GM19043 (cell line): ENCODE measurements at regions not wholly inside any gene's neighbourhood (a gene's known extent, or its start where the extent isn't known, plus 50 kb on each side); places are given as distances from the start of the nearest gene placed in this dataset.
"Not testable (repeated sequence)": the region's sequence is repeated elsewhere in the genome, so short reads cannot be mapped to it uniquely, and the experiment has no call there.

Experiments used
- ATAC-seq: cut with Tn5 transposase; IDR thresholded peaks from one replicate; pipeline ENCODE4 v1.9.1; 2021; ENCODE audit warnings: low read depth; ENCODE audit not compliant: unreplicated experiment

DNA sequence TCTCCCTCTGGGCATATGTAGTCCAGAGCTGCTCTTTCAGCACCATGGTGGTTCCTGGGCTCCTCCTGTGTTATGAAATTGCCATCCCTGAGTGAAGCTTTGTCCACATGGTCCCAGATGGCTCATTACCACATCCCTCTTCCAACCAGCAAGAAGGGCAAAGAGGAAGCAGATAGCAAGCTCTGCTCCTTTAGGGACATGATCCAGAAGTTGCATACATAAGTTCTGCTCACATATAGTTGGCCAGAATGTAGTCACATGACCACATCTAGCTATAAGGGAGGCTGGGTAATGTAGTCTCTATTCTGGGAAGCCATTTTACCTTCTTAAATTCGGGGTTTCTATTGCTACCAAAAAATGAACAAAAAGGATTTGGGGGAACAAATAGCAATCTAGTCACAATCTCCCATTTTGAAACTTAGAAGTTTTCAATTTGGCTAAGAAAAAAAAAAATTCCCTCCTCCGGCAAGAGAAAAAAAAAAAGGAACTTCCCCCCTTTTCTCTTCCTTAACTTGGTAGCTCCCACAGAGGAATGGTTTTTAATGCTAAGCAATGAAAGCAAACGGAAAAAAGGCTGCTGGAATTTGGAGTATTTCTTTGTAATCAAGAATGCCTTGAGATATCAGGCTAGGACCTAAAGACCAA is 88.2 kb upstream of the USP9X start:
- ATAC-seq = no peak

DNA sequence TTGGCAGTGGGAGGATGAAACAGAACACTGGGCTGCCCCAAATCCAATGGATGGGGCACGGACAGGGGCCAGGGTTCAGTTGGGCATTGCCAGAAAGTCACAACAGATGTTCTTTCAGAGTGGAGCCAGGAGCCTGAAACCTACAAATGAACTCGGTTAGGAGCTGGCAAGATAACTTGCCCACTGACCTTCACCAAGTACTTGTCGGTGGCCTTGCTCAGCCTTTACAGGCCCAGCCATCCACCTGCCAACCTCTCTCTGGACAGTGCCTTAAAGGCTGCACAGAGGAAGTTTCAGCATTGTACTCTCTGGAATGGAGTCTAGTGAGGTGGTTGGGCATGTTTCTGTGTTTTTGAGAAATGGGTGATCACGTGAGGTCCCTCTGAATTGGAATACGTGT is 87.1 kb upstream of the USP9X start:
- no peak for ATAC-seq

DNA sequence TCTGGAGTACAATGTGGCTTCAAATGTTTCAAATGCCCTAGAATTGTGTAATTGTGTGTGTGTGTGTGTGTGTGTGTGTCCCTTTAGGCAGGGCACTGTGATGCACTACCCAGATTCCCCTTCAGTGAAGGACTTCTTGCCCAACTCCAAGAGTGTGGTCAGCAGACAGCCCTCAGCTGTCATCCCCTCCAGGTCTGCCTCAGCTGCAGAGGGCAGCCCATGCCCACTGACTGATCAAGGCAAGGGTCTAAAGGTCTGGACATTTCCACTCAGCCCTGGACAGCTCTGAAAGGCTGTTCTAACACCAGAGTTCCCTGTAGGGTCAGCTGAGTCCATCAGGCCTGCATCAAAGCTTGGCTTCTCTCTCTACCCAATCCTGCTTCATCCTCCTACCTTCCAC is 83.9 kb upstream of the USP9X start:
- ATAC-seq = no peak

DNA sequence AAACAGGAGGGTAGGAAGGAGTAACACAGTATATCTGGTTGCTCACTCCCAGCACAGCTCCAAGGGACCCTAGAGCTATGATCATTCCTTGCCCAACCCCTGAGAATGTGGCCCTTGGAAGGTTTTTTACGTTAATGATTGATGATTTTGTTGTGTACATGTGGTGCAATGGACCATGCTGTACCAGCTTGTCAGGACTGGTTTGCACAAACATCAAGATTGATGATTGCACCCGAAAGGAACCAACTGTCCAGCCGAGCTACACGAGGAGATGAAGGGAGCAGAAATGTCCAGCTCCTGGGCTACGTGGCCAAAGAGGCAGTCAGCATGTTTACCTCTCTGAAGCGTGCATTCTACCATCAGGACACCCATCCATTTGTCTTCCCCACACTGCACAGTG is 83.2 kb upstream of the USP9X start:
- no peak for ATAC-seq

DNA sequence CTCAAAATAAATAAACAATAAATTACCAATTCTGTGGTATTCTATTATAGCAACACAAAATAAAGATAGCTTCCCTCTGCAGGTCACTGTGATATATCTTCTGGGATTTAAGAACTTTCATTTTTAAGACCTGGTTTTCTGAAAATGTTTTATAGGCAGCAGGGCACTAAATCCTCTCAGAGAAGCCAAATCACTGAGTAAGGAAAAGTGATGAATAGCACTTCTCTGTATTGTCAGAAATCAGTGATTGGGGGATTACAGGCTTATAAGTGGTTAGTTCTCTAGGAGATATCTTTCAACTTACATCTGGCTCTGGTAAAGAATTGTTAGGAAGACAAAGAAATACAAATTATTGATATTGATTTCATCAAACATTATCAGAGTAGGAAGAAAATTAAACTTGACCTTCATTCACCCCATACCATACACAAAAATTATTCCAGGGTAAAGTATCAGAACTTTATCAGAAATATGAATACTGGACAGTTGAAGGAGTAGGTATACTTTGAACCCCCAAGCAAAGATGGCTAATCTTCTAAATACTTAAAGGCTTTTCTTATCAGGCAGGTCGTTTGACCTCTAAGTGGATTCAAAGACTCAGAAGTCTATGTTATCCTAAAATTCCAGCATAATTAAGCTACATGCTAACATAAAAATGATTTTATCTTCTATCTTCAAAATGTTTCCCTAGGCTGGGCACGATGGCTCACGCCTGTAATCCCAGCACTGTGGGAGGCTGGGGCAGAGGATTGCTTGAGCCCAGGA is 81.6 kb upstream of the USP9X start:
- no peak for ATAC-seq

DNA sequence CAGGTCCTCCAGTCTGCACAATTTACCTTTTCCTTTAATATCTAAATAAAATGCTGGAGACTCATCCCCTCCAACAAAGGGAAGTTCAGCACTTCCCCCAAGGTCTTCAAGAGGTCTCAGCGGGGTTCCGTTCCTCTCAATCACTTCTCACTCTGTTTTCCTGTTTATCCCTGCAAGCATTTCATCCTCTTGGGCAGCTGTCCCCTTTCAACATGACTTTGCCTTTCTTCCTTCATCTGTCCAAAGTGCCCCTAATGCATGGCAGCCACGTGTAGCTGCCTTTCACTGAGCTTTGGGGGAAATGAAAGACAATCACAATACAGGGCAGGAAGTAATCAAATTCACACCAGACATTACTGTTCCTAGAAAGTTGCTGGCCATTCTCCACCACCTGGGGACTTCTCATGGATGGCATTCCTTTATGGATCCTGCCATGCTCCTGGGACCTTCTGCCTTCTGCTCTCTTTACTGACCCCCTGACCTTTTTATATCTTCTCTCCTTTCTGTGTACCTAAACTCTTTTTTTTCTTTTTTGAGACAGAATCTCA is 79.7 kb upstream of the USP9X start:
- no peak for ATAC-seq

DNA sequence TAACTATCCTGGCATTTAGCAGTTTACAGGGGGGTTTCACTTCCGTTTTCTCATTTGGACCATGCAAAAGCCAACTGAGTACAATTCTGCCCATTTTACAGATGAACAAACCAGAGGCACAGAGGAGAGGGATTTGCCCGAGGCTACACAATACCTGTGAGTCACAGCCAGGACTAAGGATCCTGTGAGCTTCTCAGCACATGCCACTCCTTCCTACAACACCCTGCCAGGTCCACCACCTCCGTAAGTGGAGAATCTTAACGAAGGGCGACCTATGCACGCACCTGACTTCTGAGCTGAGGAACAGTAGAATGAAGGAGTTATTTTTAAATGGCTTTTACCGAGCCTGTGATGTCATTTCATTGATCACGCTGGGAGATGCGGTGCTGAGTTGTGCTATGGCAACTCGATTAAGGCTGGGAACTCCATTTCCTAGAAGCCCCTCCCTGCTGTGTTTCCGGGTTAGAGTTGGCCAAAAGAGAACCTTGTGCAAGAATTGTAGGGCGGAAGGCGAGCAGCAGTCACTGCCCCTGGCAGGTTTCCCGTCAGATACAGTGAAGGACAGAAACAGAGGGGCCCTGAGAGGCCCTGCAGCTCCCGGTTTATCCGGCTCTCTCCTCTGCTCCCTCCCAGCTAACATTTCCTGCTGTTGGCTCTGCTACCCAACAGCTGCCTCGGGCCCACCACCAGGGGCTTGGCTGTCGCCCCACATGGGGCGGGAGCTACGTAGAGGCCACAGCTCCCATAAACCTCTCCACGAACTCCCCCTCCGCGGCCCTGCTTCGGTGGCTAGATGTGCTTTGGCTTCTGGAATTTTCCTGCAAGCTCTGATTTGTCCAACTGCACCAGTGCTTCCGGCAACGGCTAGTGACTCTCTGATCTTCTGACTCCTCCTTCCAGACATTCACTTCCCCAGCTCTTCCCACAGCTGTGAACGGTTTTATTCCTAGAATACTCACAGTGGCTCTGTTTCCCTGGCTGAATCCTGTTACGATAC is 75.1 kb upstream of the USP9X start:
- no peak for ATAC-seq

DNA sequence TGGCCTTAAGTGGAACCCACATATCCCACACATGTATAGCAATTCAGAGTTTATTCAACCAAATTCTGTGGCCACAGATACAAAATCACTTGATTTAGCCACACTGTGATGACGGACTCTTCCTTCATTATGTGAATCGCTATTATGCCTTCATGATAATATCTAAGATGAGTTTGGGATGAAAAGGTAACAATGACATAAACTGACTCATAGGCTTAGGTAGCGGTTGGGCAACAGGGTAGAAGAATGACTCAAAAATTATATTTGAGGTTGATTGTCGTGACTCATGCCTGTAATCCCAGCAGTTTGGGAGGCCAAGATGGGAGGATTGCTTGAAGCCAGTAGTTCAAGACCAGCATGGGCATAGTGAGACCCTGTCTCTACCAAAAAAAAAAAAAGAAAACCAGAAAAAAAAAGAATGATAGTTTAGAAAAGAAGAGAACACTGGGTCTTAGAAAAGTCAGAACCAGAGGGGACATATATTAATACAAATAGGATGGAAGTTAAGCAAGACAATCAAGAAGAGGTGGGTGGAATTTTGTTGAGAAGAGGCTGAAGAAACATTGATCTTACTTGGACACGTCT is 70.4 kb upstream of the USP9X start:
- ATAC-seq = no peak

DNA sequence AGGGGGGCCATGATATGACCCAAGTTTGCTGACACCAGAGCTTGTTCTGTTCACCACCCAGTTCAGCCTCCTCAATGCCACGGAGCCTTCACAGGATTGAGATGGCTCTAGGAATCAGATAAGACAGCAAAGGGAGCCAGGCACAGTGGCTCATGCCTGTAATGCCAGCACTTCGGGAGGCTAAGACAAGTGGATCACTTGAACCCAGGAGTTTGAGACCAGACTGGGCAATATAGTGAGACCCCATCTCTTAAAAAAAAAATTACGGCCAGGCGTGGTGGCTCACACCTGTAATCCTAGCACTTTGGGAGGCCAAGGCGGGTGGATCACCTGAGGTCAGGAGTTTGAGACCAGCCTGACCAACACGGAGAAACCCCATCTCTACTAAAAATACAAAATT is 67.5 kb upstream of the USP9X start:
- not testable (repeated sequence) for ATAC-seq

DNA sequence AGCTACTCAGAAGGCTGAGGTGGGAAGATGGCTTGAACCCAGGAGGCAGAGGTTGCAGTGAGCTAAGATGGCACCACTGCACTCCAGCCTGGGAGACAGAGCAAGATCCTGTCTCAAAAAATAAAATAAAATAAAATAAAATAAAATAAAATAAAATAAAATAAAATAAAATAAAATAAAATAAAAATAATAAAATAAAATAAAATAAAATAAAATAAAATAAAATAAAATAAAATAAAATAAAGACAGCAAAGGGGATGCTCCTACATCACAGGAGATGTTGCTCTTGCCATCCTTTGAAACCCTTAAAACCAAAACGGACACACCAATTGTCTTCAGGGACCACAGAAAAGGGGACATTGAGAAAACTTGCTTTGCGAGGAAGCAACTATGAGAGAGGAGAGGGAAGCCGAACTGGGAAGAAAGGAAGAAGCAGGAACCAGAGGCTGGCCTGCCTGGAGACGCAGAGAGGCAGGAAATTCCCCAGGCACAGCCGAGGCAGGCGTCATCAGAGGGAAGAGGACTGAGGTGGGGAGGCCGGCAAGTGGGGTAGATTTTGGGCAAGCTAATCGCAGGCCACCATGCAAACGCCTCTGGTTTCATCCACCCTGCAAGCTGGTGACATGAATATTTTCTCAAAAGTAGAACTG is 66.7 kb upstream of the USP9X start:
- not testable (repeated sequence) for ATAC-seq

DNA sequence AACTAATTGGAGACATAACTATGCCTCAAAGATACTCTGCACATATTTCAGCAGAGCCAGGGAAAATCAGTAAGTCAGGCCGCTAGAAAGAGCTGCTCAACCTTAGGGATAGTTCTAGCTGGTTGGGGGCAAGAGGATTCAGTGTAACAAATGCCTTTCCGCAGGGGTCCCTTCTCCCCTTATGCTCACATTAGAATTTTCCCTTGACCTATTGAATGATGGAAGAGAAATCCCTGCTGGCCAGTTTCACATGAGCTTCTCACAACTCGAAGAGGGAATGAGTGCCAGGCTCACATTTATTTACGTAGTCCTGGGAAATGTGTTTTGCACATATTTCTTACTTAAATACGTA is 66.2 kb upstream of the USP9X start:
- no peak for ATAC-seq

DNA sequence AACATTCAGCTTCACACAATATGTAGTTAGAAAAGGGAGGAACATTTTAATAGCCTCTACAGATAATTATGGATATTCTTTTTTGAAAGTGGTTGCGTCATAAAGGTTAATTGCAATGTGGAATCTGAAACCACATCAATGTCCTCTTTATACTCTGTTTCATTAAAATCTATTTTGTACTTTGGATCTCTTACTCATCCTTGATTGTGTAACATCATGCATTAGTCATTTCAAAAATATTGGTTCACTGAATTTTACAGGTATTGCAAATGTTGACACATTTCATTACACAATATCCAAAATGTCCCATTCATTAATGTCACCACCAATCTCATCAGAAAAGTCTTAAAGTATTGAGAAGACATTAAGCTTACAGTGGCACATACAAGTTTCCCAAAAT is 62.7 kb upstream of the USP9X start:
- ATAC-seq = no peak

DNA sequence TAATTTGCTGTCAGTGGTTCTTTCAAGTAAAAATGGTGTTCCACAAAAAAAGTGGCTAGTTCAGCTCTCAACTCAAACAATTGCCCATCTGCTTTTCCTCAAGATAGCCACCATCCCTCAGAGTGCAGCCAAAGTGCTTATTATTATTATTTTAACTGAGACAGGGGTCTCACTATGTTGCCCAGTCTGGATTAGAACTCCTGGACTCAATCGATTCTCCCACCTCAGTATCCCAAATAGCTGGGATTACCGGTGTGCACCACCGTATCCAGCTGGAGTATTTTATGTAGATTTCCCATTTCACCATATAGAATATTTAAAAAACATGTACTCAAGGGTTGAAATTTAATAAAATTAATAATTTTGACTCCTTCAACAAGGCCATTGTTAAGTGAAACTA is 62.1 kb upstream of the USP9X start:
- no peak for ATAC-seq

DNA sequence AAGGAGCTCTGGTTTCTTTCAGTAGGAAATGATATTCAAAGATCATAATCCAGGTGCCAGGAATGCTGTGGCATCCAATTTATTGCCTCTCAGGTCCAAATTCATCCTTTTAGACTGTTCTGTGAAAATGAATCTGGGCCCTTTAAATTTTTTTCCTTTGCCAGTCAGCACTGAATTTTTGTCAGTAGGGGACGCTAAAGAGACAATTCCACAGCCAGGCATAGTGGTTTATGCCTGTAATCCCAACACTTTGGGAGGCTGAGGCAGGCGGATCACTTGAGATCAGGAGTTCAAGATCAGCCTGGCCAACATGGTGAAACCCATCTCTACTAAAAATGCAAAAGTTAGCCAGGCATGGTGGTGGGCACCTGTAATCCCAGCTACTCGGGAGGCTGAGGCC is 60.9 kb upstream of the USP9X start:
- ATAC-seq = not testable (repeated sequence)

DNA sequence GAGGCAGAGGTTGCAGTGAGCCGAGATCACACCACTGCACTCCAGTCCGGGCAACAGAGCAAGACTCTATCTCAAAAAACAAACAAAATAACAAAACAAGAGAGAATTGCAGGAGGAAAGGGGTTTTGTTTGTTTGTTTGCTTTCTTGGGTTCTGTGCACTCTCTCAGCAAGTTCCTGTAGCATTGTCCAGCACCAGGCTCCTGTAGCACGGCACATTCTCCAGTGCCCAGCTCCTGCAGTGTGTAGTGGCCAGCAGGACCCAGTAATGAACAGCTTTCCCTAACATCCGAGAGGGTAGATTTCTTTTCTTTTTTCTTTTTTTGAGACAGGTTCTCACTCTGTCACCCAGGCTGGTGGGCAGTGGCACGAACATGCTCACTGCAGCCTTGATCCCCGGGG is 60.5 kb upstream of the USP9X start:
- no peak for ATAC-seq

DNA sequence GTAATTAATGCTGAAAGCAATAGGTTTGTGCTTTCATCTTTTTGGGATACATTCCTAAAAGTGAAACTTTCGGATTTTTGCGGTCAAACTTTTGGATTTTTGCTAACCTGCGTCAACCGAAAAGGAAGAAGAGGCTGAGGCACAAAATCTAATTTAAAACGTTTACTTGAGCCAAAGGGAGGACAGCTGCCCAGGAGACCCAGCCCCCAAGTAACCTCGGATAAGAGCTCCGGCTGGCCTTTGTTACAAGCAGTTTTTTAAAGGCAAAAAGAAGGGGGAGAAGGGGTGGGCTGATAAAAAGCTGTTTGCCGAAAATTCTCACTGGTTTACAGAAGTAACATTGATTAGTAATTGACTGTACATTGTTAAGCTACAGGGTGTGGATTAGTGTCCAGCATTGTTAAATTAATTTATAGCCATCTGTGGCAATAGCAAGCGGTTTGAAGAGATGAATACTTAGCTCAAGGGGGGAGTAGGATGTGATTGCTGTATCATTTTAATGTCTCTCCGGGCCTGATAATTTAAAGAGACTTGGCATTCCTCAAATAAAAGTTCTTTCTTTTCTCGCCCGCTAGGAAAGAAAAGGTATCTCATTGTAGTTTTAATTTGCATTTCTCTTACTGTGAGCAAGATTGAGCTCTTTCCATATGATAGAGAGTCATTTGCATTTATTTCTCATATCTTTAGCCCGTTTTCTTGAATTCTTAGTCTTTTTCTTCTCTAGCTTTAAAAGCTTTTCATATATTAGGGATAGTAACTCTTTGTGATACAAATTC is 59.1 kb upstream of the USP9X start:
- no peak for ATAC-seq

DNA sequence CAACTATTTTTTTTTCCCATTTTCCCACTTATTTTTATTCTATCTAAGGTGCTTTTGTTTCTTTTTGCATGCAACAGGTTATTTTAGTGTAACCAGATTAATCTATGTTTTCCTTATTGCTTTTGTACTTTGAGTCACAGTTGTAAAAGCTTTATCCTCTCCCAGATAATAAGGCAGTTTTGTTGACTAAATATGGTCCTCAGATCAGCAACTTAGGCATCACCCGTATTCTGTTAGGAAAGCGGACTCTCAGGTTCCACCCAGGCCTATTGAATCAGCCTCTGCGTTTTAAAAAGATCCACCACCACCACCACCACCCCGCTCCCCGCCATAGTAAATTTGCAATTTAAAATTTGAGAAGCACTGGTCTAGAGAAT is 58.6 kb upstream of the USP9X start:
- ATAC-seq = no peak

DNA sequence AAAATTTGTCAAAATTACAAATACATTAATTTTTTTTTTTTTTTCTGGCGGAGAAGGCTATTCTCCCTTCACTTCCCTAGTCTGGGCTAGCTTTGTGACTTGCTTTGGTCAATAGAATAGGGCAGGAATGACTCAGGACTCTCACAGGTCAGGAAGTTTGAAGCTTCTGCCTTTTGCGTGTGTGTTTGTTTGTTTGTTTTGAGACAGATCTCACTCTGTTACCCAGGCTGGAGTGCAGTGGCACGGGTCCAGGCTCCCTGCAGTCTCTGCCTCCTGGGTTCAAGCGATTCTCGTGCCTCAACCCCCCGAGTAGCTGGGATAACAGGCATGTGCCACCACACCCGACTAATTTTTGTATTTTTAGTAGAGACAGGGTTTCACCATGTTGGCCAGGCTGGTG is 55.9 kb upstream of the USP9X start:
- ATAC-seq = no peak

DNA sequence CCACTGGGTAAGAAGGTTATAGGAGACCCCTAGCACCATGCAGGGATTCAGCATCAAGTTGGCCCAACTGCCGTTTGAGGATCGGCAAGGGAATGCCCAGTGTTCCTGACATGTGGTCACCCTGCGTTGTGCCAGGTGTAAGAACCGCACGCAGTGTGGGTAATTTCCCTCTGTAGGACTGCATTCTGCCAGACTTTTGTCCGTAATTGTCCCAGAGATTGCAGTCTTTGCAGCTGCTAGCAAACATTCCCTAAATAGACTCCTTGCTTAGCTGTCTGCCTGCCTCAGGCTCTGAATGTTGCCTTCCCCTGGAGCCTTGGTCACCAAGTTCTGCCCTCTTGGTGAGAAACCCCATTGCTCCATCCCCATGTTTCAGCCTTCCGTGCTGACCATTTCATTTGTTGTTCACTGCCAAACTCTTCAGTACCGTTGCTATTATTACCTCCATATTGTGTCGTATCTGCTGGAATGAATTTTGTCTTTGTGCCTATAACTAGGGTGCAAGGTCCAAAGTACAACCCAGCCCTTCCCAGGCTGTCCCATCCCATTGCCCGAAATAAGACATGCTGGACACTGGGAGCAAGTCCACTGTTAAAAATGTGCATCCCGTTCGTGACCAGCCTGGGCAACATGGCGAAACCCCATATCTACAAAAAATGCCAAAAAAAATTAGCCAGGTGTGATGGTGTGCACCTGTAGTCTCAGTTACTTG is 53.8 kb upstream of the USP9X start:
- no peak for ATAC-seq
